H1 (cell line): ENCODE measurements at regions not wholly inside any gene's neighbourhood (a gene's known extent, or its start where the extent isn't known, plus 50 kb on each side); places are given as distances from the start of the nearest gene placed in this dataset.

Experiments
- CREB1 ChIP-seq: IDR thresholded peaks from 2 replicates; pipeline ENCODE4 v1.6.1; 2012; ENCODE audit warnings: inconsistent platforms
- TF ChIP-seq, protein P1 (sequence below): fragments of 300-600 bp; sonication (generic); IDR thresholded peaks from 2 replicates; pipeline ENCODE4 v1.7.1; 2012; ENCODE audit warnings: low read length, moderate library complexity, mild to moderate bottlenecking, inconsistent platforms; ENCODE audit not compliant: insufficient replicate concordance

DNA sequence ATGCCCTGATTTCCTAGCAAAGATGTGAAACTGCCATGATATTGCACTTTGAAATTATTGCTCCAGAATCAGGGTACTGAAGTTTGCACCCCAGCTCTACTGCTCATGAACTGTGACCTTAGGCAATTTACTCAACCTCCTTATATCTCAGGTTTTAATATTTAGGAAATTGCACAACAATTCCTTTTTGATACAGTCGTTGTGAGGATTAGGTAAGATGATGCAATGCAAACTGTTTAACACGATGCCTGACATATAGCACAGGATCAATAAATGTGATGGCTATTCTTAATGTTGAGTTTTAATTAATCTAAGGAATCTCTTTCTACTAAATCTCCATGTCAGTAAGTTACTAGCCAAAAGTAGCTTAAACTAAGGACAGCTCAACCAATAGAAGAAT is 555.8 kb downstream of the GALC start (continued):
- TF ChIP-seq, protein P1, sequence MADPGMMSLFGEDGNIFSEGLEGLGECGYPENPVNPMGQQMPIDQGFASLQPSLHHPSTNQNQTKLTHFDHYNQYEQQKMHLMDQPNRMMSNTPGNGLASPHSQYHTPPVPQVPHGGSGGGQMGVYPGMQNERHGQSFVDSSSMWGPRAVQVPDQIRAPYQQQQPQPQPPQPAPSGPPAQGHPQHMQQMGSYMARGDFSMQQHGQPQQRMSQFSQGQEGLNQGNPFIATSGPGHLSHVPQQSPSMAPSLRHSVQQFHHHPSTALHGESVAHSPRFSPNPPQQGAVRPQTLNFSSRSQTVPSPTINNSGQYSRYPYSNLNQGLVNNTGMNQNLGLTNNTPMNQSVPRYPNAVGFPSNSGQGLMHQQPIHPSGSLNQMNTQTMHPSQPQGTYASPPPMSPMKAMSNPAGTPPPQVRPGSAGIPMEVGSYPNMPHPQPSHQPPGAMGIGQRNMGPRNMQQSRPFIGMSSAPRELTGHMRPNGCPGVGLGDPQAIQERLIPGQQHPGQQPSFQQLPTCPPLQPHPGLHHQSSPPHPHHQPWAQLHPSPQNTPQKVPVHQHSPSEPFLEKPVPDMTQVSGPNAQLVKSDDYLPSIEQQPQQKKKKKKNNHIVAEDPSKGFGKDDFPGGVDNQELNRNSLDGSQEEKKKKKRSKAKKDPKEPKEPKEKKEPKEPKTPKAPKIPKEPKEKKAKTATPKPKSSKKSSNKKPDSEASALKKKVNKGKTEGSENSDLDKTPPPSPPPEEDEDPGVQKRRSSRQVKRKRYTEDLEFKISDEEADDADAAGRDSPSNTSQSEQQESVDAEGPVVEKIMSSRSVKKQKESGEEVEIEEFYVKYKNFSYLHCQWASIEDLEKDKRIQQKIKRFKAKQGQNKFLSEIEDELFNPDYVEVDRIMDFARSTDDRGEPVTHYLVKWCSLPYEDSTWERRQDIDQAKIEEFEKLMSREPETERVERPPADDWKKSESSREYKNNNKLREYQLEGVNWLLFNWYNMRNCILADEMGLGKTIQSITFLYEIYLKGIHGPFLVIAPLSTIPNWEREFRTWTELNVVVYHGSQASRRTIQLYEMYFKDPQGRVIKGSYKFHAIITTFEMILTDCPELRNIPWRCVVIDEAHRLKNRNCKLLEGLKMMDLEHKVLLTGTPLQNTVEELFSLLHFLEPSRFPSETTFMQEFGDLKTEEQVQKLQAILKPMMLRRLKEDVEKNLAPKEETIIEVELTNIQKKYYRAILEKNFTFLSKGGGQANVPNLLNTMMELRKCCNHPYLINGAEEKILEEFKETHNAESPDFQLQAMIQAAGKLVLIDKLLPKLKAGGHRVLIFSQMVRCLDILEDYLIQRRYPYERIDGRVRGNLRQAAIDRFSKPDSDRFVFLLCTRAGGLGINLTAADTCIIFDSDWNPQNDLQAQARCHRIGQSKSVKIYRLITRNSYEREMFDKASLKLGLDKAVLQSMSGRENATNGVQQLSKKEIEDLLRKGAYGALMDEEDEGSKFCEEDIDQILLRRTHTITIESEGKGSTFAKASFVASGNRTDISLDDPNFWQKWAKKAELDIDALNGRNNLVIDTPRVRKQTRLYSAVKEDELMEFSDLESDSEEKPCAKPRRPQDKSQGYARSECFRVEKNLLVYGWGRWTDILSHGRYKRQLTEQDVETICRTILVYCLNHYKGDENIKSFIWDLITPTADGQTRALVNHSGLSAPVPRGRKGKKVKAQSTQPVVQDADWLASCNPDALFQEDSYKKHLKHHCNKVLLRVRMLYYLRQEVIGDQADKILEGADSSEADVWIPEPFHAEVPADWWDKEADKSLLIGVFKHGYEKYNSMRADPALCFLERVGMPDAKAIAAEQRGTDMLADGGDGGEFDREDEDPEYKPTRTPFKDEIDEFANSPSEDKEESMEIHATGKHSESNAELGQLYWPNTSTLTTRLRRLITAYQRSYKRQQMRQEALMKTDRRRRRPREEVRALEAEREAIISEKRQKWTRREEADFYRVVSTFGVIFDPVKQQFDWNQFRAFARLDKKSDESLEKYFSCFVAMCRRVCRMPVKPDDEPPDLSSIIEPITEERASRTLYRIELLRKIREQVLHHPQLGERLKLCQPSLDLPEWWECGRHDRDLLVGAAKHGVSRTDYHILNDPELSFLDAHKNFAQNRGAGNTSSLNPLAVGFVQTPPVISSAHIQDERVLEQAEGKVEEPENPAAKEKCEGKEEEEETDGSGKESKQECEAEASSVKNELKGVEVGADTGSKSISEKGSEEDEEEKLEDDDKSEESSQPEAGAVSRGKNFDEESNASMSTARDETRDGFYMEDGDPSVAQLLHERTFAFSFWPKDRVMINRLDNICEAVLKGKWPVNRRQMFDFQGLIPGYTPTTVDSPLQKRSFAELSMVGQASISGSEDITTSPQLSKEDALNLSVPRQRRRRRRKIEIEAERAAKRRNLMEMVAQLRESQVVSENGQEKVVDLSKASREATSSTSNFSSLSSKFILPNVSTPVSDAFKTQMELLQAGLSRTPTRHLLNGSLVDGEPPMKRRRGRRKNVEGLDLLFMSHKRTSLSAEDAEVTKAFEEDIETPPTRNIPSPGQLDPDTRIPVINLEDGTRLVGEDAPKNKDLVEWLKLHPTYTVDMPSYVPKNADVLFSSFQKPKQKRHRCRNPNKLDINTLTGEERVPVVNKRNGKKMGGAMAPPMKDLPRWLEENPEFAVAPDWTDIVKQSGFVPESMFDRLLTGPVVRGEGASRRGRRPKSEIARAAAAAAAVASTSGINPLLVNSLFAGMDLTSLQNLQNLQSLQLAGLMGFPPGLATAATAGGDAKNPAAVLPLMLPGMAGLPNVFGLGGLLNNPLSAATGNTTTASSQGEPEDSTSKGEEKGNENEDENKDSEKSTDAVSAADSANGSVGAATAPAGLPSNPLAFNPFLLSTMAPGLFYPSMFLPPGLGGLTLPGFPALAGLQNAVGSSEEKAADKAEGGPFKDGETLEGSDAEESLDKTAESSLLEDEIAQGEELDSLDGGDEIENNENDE: no peak
- TF ChIP-seq CREB1: no peak
- TF ChIP-seq, all 59 proteins: peak for 0
